Gastroesophageal sphincter (tissue), 4 donors: ENCODE measurements at regions not wholly inside any gene's neighbourhood (a gene's known extent, or its start where the extent isn't known, plus 50 kb on each side); places are given as distances from the start of the nearest gene placed in this dataset.
"Not testable (repeated sequence)": the region's sequence is repeated elsewhere in the genome, so short reads cannot be mapped to it uniquely, and the experiment has no call there.

ENCODE experiments used
- ATAC-seq: fragments of 150-250 bp; one replicate; pipeline ENCODE4 v1.9.1; 2016; ENCODE audit warnings: mild to moderate bottlenecking, moderate library complexity
- H3K27ac ChIP-seq, 4 donors: fragments of 200-600 bp; sonication (generic) in 3 of 4; 1 replicate in 3 of 4; 2 replicates in 1 of 4; pipeline ENCODE4 v1.5.1; 2016 to 2019
- H3K27me3 ChIP-seq: fragments of 200-600 bp; sonication (generic); one replicate; pipeline ENCODE4 v1.5.1; 2019
- H3K36me3 ChIP-seq, 2 donors: fragments of 200-600 bp; sonication (generic); one replicate each; pipeline ENCODE4 v1.5.1; 2019; ENCODE audit warnings: control low read depth in 1 of 2
- H3K4me1 ChIP-seq, 3 donors: fragments of 200-600 bp; sonication (generic); 1 replicate in 2 of 3; 2 replicates in 1 of 3; pipeline ENCODE4 v1.5.1; 2016 to 2019; ENCODE audit warnings: control low read depth in 2 of 3
- H3K4me3 ChIP-seq, 2 donors: fragments of 200-600 bp; sonication (generic); one replicate each; pipeline ENCODE4 v1.5.1; 2019; ENCODE audit warnings: mild to moderate bottlenecking in 1 of 2, moderate library complexity in 1 of 2
- H3K9me3 ChIP-seq, 3 donors: fragments of 200-600 bp; sonication (generic); one replicate each; pipeline ENCODE4 v1.5.1; 2017 to 2019; ENCODE audit warnings: control low read depth in 2 of 3
- CTCF ChIP-seq, 4 experiments: fragments of 200-600 bp in 2 of 4; fragments of 450-650 bp in 2 of 4; sonication (generic) in 1 of 4; IDR thresholded peaks; one replicate each; pipeline ENCODE4 v1.5.1; 2017 to 2019; ENCODE audit warnings: antibody characterized with exemption in 4 of 4, mild to moderate bottlenecking in 2 of 4, moderate library complexity in 2 of 4
- EP300 ChIP-seq: sonication (generic); formaldehyde crosslinking; IDR thresholded peaks from one replicate; pipeline ENCODE4 v1.6.1; 2017; ENCODE audit warnings: antibody characterized with exemption, mild to moderate bottlenecking
- POLR2A ChIP-seq, 2 donors: fragments of 450-650 bp; IDR thresholded peaks; one replicate each; pipeline ENCODE4 v1.6.1; 2017; ENCODE audit warnings: antibody characterized with exemption in 2 of 2, mild to moderate bottlenecking in 2 of 2, moderate library complexity in 1 of 2
- POLR2AphosphoS5 ChIP-seq: sonication (generic); formaldehyde crosslinking; IDR thresholded peaks from one replicate; pipeline ENCODE4 v1.6.1; 2017; ENCODE audit warnings: antibody characterized with exemption
- WGBS, 2 donors: methylation state at CpG; one replicate each; pipeline ENCODE4 v1.1.5; 2018; ENCODE audit warnings: low coverage in 1 of 2; 5-methylcytosine and 5-hydroxymethylcytosine counted together

GRCh38 chr9:74078647-74079046 is 418.5 kb upstream of the RORB start:
- Histone ChIP-seq H3K4me1 (no peaks in the 10 kb centered on the region), H3K27ac (no peak overlapping the region), H3K36me3 (no peaks in the 10 kb centered on the region), H3K4me3 (no peak overlapping the region), H3K9me3 (peaks cover 0 to 17% (median 0%) of the 10 kb centered on the region in 3 donors), H3K27me3 (no peaks in the 10 kb centered on the region)
- TF ChIP-seq POLR2AphosphoS5 (no peak), CTCF (IDR thresholded peaks at IDR 0.05) (no peak), POLR2A (IDR thresholded peaks at IDR 0.05) (no peak), EP300 (no peak)
- no peak for ATAC-seq

- 63 to 70% methylated on average over 2 to 3 of the region's 4 CpGs for WGBS, 2 donors
- H3K36me3 ChIP-seq, H3K27ac ChIP-seq, H3K4me3 ChIP-seq, H3K27me3 ChIP-seq, ATAC-seq, H3K4me1 ChIP-seq: not testable (repeated sequence)
- peaks cover 0 to 17% (median 0%) of the 10 kb centered on the region in 3 donors for H3K9me3 ChIP-seq
These were observed 416.5 kb upstream of the RORB start for GRCh38 chr9:74080652-74081051.

GRCh38 chr9:74083681-74084433 is 413.3 kb upstream of the RORB start:
- no peak overlapping the region for H3K4me3 ChIP-seq
- H3K27me3 ChIP-seq: no peaks in the 10 kb centered on the region
- ATAC-seq: no peak
- H3K9me3 ChIP-seq: peaks cover 0 to 11% (median 0%) of the 10 kb centered on the region in 3 donors
- no peak overlapping the region for H3K27ac ChIP-seq
- 90 to 100% methylated on average over 2 of the region's 2 CpGs for WGBS, 2 donors
- H3K36me3 ChIP-seq: no peaks in the 10 kb centered on the region
- no peak for TF ChIP-seq CTCF (IDR thresholded peaks at IDR 0.05)
- no peak for TF ChIP-seq EP300
- TF ChIP-seq POLR2A (IDR thresholded peaks at IDR 0.05): no peak
- no peak for TF ChIP-seq POLR2AphosphoS5
- H3K4me1 ChIP-seq: no peaks in the 10 kb centered on the region

GRCh38 chr9:74085384-74086037 is 411.6 kb upstream of the RORB start:
- H3K9me3 ChIP-seq, H3K27ac ChIP-seq, H3K4me3 ChIP-seq, H3K36me3 ChIP-seq, ATAC-seq, H3K27me3 ChIP-seq, H3K4me1 ChIP-seq: not testable (repeated sequence)
- WGBS, 2 donors: 39 to 54% methylated on average over 2 to 4 of the region's 8 CpGs

GRCh38 chr9:74090921-74091320 is 406.2 kb upstream of the RORB start:
- not testable (repeated sequence) for H3K4me3 ChIP-seq
- 89% methylated on average over 3 of the region's 3 CpGs; no CpG with 5 or more reads in 1 of the 2 donors for WGBS, 2 donors

GRCh38 chr9:74092491-74092834 is 404.7 kb upstream of the RORB start:
- no peaks in the 10 kb centered on the region for H3K36me3 ChIP-seq
- no peaks in the 10 kb centered on the region for H3K27me3 ChIP-seq
- no peaks in the 10 kb centered on the region for H3K9me3 ChIP-seq
- H3K4me1 ChIP-seq: no peaks in the 10 kb centered on the region
- H3K4me3 ChIP-seq: no peak overlapping the region
- WGBS, 2 donors: 83 to 92% methylated on average over 1 of the region's 1 CpG
- no peak for ATAC-seq
- no peak for TF ChIP-seq EP300
- no peak for TF ChIP-seq POLR2A (IDR thresholded peaks at IDR 0.05)
- TF ChIP-seq POLR2AphosphoS5: no peak
- no peak for TF ChIP-seq CTCF (IDR thresholded peaks at IDR 0.05)
- H3K27ac ChIP-seq: no peak overlapping the region

More at GRCh38 chr9:74090921-74091320, 406.2 kb upstream of the RORB start:
- H3K27ac ChIP-seq, H3K36me3 ChIP-seq, H3K4me1 ChIP-seq, H3K9me3 ChIP-seq, H3K27me3 ChIP-seq, ATAC-seq: not testable (repeated sequence)

- not testable (repeated sequence) for H3K27ac ChIP-seq, H3K4me3 ChIP-seq, H3K9me3 ChIP-seq, H3K27me3 ChIP-seq, H3K36me3 ChIP-seq, ATAC-seq, H3K4me1 ChIP-seq
- 71 to 100% methylated on average over 1 of the region's 1 CpG for WGBS, 2 donors
These were observed 403.1 kb upstream of the RORB start for GRCh38 chr9:74094037-74094436.
